ENCODE measurements at regions not wholly inside any gene's neighbourhood (a gene's known extent, or its start where the extent isn't known, plus 50 kb on each side); places are given as distances from the start of the nearest gene placed in this dataset.

DNA sequence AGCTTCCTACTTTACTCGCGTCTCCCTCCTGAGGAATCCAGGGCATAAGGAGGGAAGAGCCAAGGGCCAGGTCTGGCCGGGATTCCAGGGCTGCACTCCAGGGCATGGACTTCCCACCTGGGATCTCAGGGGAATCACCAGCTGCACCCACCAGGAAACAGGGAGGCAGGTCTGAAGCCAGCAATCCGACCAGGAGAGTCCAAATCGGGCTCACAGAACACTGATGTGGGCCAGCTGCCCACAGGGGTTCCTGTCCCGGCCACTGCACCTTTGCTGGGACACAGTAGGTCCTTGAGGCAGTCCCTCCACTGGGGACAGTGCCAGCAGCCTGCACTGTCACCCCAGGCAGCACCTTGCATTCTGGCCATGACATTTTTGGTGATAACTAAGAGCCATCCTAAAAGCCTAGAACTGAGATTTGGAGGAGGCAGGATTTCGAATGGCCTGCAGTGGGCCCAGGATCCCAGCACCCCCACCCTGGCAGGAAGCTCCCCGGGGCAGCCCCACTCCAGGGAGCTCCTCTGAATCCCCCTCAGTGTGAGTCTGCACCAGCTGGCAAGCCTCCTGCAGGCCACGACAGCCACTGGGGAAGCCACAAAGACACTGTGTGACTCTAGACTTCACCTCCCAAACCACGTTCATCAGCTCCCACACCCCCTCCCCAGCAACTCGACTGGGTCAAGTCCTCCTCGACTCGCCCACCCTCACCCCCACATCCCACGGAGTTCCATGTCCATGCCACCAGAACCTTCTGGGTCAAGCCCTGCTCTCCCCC is 71.5 kb upstream of the PPP2R2D start:
- DNase-seq: peak in 1 of 5 donors; percentile 13
- Histone ChIP-seq H3K27me3 (no peaks in the 10 kb centered on the region), H3K36me3 (no peaks in the 10 kb centered on the region), H3K9me3 (no peaks in the 10 kb centered on the region), H3K4me3 (no peak overlapping the region), H3K27ac (no peak overlapping the region), H3K4me1 (ENCODE audit: insufficient read depth) (no peaks in the 10 kb centered on the region)
- intact Hi-C loops (cut with DNase I): no loop called here
- TF ChIP-seq POLR2A (IDR thresholded peaks at IDR 0.05) (no peak), EP300 (IDR thresholded peaks at IDR 0.05) (no peak)
- TF ChIP-seq, protein P1, sequence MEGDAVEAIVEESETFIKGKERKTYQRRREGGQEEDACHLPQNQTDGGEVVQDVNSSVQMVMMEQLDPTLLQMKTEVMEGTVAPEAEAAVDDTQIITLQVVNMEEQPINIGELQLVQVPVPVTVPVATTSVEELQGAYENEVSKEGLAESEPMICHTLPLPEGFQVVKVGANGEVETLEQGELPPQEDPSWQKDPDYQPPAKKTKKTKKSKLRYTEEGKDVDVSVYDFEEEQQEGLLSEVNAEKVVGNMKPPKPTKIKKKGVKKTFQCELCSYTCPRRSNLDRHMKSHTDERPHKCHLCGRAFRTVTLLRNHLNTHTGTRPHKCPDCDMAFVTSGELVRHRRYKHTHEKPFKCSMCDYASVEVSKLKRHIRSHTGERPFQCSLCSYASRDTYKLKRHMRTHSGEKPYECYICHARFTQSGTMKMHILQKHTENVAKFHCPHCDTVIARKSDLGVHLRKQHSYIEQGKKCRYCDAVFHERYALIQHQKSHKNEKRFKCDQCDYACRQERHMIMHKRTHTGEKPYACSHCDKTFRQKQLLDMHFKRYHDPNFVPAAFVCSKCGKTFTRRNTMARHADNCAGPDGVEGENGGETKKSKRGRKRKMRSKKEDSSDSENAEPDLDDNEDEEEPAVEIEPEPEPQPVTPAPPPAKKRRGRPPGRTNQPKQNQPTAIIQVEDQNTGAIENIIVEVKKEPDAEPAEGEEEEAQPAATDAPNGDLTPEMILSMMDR (IDR thresholded peaks at IDR 0.05): no peak
- WGBS, 3 donors: 67 to 78% (median 78%) methylated on average over 13 to 14 of the region's 14 CpGs

- Histone ChIP-seq H3K27me3 (no peaks in the 10 kb centered on the region), H3K4me1 (ENCODE audit: insufficient read depth) (no peaks in the 10 kb centered on the region), H3K4me3 (no peak overlapping the region), H3K9me3 (peaks cover 0 to 3% of the 10 kb centered on the region in 2 donors), H3K36me3 (no peaks in the 10 kb centered on the region), H3K27ac (no peak overlapping the region)
- TF ChIP-seq POLR2A (IDR thresholded peaks at IDR 0.05) (no peak), EP300 (IDR thresholded peaks at IDR 0.05) (no peak)
- TF ChIP-seq, protein P1 (IDR thresholded peaks at IDR 0.05): no peak
- peak in 1 of 5 donors; percentile 13 for DNase-seq
- WGBS, 3 donors: 78 to 85% (median 78%) methylated on average over 13 of the region's 13 CpGs
- intact Hi-C loops (cut with DNase I): no loop called here
Measured at GRCh38 chr10:131830446-131831130, 70.2 kb upstream of the PPP2R2D start.

GRCh38 chr10:131831561-131831960 is 69.2 kb upstream of the PPP2R2D start:
- Histone ChIP-seq H3K9me3 (peaks cover 0 to 3% of the 10 kb centered on the region in 2 donors), H3K27me3 (no peaks in the 10 kb centered on the region), H3K4me1 (ENCODE audit: insufficient read depth) (no peaks in the 10 kb centered on the region), H3K27ac (no peak overlapping the region), H3K36me3 (no peaks in the 10 kb centered on the region), H3K4me3 (no peak overlapping the region)
- peak in 1 of 5 donors; percentile 19 for DNase-seq
- intact Hi-C loops (cut with DNase I): no loop called here
- TF ChIP-seq, protein P1 (IDR thresholded peaks at IDR 0.05): no peak
- TF ChIP-seq EP300 (IDR thresholded peaks at IDR 0.05) (no peak), POLR2A (IDR thresholded peaks at IDR 0.05) (no peak)
- 60 to 68% (median 65%) methylated on average over 14 of the region's 14 CpGs for WGBS, 3 donors

GRCh38 chr10:131832056-131832685 is 68.6 kb upstream of the PPP2R2D start:
- WGBS, 3 donors: 80 to 87% (median 84%) methylated on average over 17 of the region's 17 CpGs
- intact Hi-C loops (cut with DNase I): no loop called here
- no peaks in the 10 kb centered on the region for H3K27me3 ChIP-seq
- no peak overlapping the region for H3K27ac ChIP-seq
- no peaks in the 10 kb centered on the region for H3K4me1 ChIP-seq (ENCODE audit: insufficient read depth)
- no peak overlapping the region for H3K4me3 ChIP-seq
- H3K36me3 ChIP-seq: no peaks in the 10 kb centered on the region
- peaks cover 0 to 3% of the 10 kb centered on the region in 2 donors for H3K9me3 ChIP-seq
- no peak for TF ChIP-seq EP300 (IDR thresholded peaks at IDR 0.05)
- no peak for TF ChIP-seq POLR2A (IDR thresholded peaks at IDR 0.05)
- TF ChIP-seq, protein P1 (IDR thresholded peaks at IDR 0.05): no peak
- DNase-seq: peak in 1 of 5 donors; percentile 14
